ENCODE measurements at regions not wholly inside any gene's neighbourhood (a gene's known extent, or its start where the extent isn't known, plus 50 kb on each side); places are given as distances from the start of the nearest gene placed in this dataset.
A peak's percentile ranks its signal among the peaks of the same experiment; 100 is the strongest.

- no peak overlapping the region for H3K27ac ChIP-seq
- DNase-seq (ENCODE audit: low spot score), result no peak
- H3K4me3 ChIP-seq, result no peak overlapping the region
- no peak for TF ChIP-seq CTCF (IDR thresholded peaks at IDR 0.05)
Observed at GRCh38 chr6:163992056-163992455, 577.5 kb downstream of the QKI start.

DNA sequence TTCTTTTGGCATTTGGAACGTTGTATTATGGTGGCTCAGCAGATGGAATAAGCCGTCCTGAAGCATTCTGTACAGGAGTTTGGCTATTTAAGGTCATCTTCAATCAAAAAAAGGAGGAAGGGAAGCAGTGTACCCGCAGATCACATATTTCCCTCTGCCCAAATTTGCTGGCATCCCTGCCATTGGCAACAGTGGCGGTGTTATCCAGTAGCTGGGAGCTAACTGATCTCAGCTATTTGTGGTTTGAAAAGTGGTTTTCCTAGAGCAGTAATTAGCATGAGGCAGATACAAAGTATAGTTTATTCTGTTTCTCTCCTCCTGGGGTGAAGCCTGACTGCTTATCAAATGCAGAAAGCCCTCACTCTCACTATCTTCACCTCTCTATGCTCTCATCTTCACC, 576.8 kb downstream of the QKI start:
- Histone ChIP-seq H3K27ac (no peak overlapping the region), H3K4me3 (no peak overlapping the region)
- no peak for DNase-seq (ENCODE audit: low spot score)
- no peak for TF ChIP-seq CTCF (IDR thresholded peaks at IDR 0.05)

DNA sequence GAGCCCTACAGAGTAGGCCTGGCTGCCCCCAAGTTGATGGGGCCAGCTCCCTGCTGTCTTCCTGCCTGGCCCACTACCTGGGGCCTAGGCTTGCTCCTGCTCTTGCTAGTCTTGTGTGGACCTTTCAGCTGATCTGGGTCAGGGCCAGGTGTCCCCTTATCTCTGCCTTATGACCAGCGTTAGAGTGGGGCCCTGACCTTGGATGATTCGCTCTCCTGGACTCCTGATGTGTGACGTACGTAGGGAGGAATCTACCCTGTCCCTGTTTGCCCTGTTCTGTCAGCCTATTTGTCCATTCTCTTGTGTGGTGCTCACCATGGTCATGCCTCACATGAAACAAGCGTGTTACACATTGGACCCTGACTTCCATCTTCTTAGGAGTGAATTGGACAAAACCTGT, 571.8 kb downstream of the QKI start:
- no peak overlapping the region for H3K4me3 ChIP-seq
- no peak for TF ChIP-seq CTCF (IDR thresholded peaks at IDR 0.05)
- DNase-seq (ENCODE audit: low spot score), result no peak
- H3K27ac ChIP-seq, result no peak overlapping the region

DNA sequence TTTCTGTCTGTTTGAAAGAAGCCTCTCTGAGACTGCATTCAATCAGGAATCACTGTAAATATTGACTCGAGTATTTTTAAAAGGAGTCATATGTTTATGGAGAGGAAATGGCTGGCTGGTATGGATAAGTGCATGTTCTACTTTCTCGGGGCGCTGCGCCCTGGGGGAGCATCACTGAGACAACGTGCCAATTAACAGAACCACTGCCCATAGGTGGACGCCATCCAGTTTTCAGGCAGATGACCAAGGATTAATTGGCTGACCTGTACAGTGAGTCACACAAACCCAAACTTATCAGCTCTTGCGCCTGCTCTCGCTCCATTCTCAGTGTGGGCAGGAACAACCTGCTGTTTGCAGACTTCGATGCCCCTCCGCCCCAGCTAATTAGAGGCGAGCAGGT, 571.2 kb downstream of the QKI start:
- no peak for DNase-seq (ENCODE audit: low spot score)
- no peak overlapping the region for H3K4me3 ChIP-seq
- no peak overlapping the region for H3K27ac ChIP-seq
- no peak for TF ChIP-seq CTCF (IDR thresholded peaks at IDR 0.05)

- DNase-seq (ENCODE audit: low spot score), result no peak
- Histone ChIP-seq H3K4me3 (no peak overlapping the region), H3K27ac (no peak overlapping the region)
- no peak for TF ChIP-seq CTCF (IDR thresholded peaks at IDR 0.05)
Observed at GRCh38 chr6:163985040-163985439, 570.5 kb downstream of the QKI start.

- no peak overlapping the region for H3K27ac ChIP-seq
- no peak for TF ChIP-seq CTCF (IDR thresholded peaks at IDR 0.05)
- H3K4me3 ChIP-seq, result no peak overlapping the region
- DNase-seq (ENCODE audit: low spot score), result no peak
Observed at GRCh38 chr6:163984124-163984936, 569.8 kb downstream of the QKI start.

- no peak overlapping the region for H3K27ac ChIP-seq
- no peak for DNase-seq (ENCODE audit: low spot score)
- H3K4me3 ChIP-seq, result peak overlapping the region; percentile 30
- no peak for TF ChIP-seq CTCF (IDR thresholded peaks at IDR 0.05)
Observed at GRCh38 chr6:163983679-163984078, 569.2 kb downstream of the QKI start.
